Keratinocyte (primary cell): ENCODE measurements at regions not wholly inside any gene's neighbourhood (a gene's known extent, or its start where the extent isn't known, plus 50 kb on each side); places are given as distances from the start of the nearest gene placed in this dataset.

Experiments used
- DNase-seq: peaks from one replicate; pipeline ENCODE4 v3.0.0-alpha.2; 2011; ENCODE audit warnings: low read depth, missing footprints, low spot score
- FAIRE-seq: peaks from 2 replicates; lab custom pipeline; 2011; peaks lifted over from hg19 to GRCh38; lab: Jason Lieb, UNC
- H2AFZ ChIP-seq: 2 replicates; pipeline ENCODE4 v1.6.0; 2012; ENCODE audit warnings: low read length, control low read depth, inconsistent platforms; ENCODE audit not compliant: control insufficient read depth
- H3K27ac ChIP-seq: 2 replicates; pipeline ENCODE4 v1.5.1; 2011; ENCODE audit warnings: low read length; ENCODE audit not compliant: control insufficient read depth, insufficient read depth
- H3K27me3 ChIP-seq: 3 replicates; pipeline ENCODE4 v1.6.0; 2011; ENCODE audit warnings: low read length; ENCODE audit not compliant: control insufficient read depth, insufficient read depth; ENCODE audit errors: extremely low read depth
- H3K36me3 ChIP-seq, 2 experiments: 2 replicates in 1 of 2; 3 replicates in 1 of 2; pipeline ENCODE4 v1.5.1; 2011; ENCODE audit warnings: low read length in 2 of 2, mild to moderate bottlenecking in 1 of 2; ENCODE audit not compliant: control insufficient read depth in 2 of 2, insufficient read depth in 2 of 2; ENCODE audit errors: extremely low read depth in 1 of 2
- H3K4me1 ChIP-seq: 3 replicates; pipeline ENCODE4 v1.5.1; 2011; ENCODE audit warnings: low read length; ENCODE audit not compliant: control insufficient read depth, insufficient read depth; ENCODE audit errors: extremely low read depth
- H3K4me2 ChIP-seq: 3 replicates; pipeline ENCODE4 v1.6.0; 2011; ENCODE audit warnings: low read depth, low read length; ENCODE audit not compliant: control insufficient read depth, insufficient read depth; ENCODE audit errors: extremely low read depth
- H3K4me3 ChIP-seq, 3 experiments: fragments of 200-600 bp in 1 of 3; sonication (generic) in 1 of 3; 2 replicates in 2 of 3; 3 replicates in 1 of 3; pipeline ENCODE4 v1.5.1; 2011 to 2016; ENCODE audit warnings: low read length in 3 of 3, mild to moderate bottlenecking in 3 of 3, control low read depth in 2 of 3, inconsistent platforms in 1 of 3, low read depth in 1 of 3, mixed read lengths in 1 of 3, mixed run types in 1 of 3, moderate library complexity in 1 of 3; ENCODE audit not compliant: control insufficient read depth in 2 of 3, insufficient read depth in 2 of 3; ENCODE audit errors: extremely low read depth in 1 of 3
- H3K79me2 ChIP-seq: 2 replicates; pipeline ENCODE4 v1.6.0; 2012; ENCODE audit warnings: low read length; ENCODE audit not compliant: control insufficient read depth, insufficient read depth
- H3K9ac ChIP-seq: 3 replicates; pipeline ENCODE4 v1.6.0; 2011; ENCODE audit warnings: low read length; ENCODE audit not compliant: control insufficient read depth, insufficient read depth; ENCODE audit errors: extremely low read depth
- H3K9me1 ChIP-seq: 3 replicates; pipeline ENCODE4 v1.6.0; 2011; ENCODE audit warnings: low read length; ENCODE audit not compliant: control insufficient read depth, insufficient read depth; ENCODE audit errors: extremely low read depth
- H3K9me3 ChIP-seq: 2 replicates; pipeline ENCODE4 v1.5.1; 2012; ENCODE audit warnings: low read depth, low read length; ENCODE audit not compliant: control insufficient read depth
- H4K20me1 ChIP-seq: 3 replicates; pipeline ENCODE4 v1.6.0; 2011; ENCODE audit warnings: low read length; ENCODE audit not compliant: control insufficient read depth, insufficient read depth; ENCODE audit errors: extremely low read depth
- EZH2 ChIP-seq: IDR thresholded peaks from one replicate; pipeline ENCODE4 v1.6.1; 2012; ENCODE audit warnings: inconsistent platforms, mild to moderate bottlenecking, low read length, moderate library complexity
- dilution Hi-C: fragments of 300-500 bp; cut with MboI; formaldehyde crosslinking; loops from one replicate; pipeline ENCODE4 v1.7.0; 2020; ENCODE audit warnings: low sequenced_read_pairs; ENCODE audit not compliant: extremely low pct_ligation_motif_present
- TF ChIP-seq, protein P1 (sequence below), 3 experiments: IDR thresholded peaks in 1 of 3; conservative IDR thresholded peaks in 1 of 3; optimal IDR thresholded peaks in 1 of 3; 2 replicates in 2 of 3; 3 replicates in 1 of 3; pipeline versions ENCODE3 to v1.5.1; 2011; ENCODE audit warnings: low read length in 3 of 3, mild to moderate bottlenecking in 3 of 3, moderate library complexity in 2 of 3, control low read depth in 1 of 3, inconsistent platforms in 1 of 3; ENCODE audit not compliant: insufficient read depth in 2 of 3; ENCODE audit errors: extremely low read depth in 1 of 3

DNA sequence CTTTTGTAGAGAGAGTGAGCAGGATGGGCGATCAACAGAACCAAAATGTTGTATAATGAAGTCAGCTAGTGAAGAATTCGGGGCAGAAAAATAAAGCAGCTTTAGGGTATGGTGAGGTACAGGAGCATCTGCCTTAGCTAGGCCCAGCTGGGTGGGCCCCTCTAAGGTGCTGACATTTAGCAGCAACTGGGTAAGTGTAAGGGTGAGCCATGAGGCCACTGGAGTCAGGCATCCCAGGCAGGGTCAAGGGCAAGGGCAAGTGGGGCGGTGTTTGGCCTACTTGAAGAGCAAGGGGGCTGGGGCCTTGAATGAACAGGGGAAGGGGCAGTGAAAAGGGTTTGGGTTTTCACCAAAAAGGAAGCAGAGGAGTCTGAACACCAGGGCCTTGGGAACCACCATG is 583.6 kb downstream of the BCL11B start:
- Histone ChIP-seq H3K4me2 (no peak overlapping the region), H3K36me3 (no peaks in the 10 kb centered on the region), H3K27me3 (no peaks in the 10 kb centered on the region), H2AFZ (no peak overlapping the region), H3K9ac (no peak overlapping the region), H3K79me2 (no peaks in the 10 kb centered on the region), H3K9me1 (no peaks in the 10 kb centered on the region), H3K4me1 (no peaks in the 10 kb centered on the region), H4K20me1 (no peaks in the 10 kb centered on the region), H3K9me3 (no peaks in the 10 kb centered on the region), H3K4me3 (no peak overlapping the region), H3K27ac (no peak overlapping the region)
- TF ChIP-seq EZH2, result no peak
- TF ChIP-seq, protein P1, sequence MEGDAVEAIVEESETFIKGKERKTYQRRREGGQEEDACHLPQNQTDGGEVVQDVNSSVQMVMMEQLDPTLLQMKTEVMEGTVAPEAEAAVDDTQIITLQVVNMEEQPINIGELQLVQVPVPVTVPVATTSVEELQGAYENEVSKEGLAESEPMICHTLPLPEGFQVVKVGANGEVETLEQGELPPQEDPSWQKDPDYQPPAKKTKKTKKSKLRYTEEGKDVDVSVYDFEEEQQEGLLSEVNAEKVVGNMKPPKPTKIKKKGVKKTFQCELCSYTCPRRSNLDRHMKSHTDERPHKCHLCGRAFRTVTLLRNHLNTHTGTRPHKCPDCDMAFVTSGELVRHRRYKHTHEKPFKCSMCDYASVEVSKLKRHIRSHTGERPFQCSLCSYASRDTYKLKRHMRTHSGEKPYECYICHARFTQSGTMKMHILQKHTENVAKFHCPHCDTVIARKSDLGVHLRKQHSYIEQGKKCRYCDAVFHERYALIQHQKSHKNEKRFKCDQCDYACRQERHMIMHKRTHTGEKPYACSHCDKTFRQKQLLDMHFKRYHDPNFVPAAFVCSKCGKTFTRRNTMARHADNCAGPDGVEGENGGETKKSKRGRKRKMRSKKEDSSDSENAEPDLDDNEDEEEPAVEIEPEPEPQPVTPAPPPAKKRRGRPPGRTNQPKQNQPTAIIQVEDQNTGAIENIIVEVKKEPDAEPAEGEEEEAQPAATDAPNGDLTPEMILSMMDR (optimal IDR thresholded peaks at IDR 0.05 in 1 of 3, IDR thresholded peaks at IDR 0.05 in 1 of 3, conservative IDR thresholded peaks at IDR 0.05 in 1 of 3; ENCODE audit: extremely low read depth in 1 of 3, insufficient read depth in 2 of 3, low read length in 3 of 3), result no peak
- dilution Hi-C loops, result no loop called here
- FAIRE-seq (no peak), DNase-seq (no peak)

DNA sequence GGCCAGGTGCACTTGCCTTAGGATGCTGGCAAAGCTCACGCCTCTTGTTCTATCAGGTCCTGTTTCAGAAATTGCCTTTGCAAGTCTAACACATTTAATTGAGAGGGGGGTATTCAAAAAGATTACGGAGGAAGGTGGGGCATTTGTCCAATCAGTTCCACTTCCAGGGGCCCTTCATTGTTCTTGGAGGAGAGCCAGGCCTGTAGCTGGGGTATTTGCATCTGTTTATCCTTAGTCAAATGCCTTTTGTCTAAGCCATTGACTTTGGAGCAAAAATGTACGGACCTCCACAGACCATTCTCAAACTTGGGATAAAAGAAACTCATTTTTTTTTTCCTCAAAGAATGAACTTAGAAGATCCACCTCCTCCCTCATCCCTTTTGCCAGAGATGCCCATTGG is 582.0 kb downstream of the BCL11B start:
- no peak overlapping the region for H3K4me3 ChIP-seq
- H3K4me2 ChIP-seq, result no peak overlapping the region
- no peaks in the 10 kb centered on the region for H3K27me3 ChIP-seq
- H2AFZ ChIP-seq, result no peak overlapping the region
- no peaks in the 10 kb centered on the region for H3K36me3 ChIP-seq
- H3K9me1 ChIP-seq, result no peaks in the 10 kb centered on the region
- TF ChIP-seq, protein P1 (optimal IDR thresholded peaks at IDR 0.05 in 1 of 3, IDR thresholded peaks at IDR 0.05 in 1 of 3, conservative IDR thresholded peaks at IDR 0.05 in 1 of 3; ENCODE audit: extremely low read depth in 1 of 3, insufficient read depth in 2 of 3, low read length in 3 of 3), result no peak
- no peak for TF ChIP-seq EZH2
- no peak for DNase-seq
- H3K9me3 ChIP-seq, result no peaks in the 10 kb centered on the region
- no peaks in the 10 kb centered on the region for H3K79me2 ChIP-seq
- H3K4me1 ChIP-seq, result no peaks in the 10 kb centered on the region
- no peak for FAIRE-seq
- H3K27ac ChIP-seq, result no peak overlapping the region
- H3K9ac ChIP-seq, result no peak overlapping the region
- dilution Hi-C loops, result no loop called here
- H4K20me1 ChIP-seq, result no peaks in the 10 kb centered on the region
